ENCODE measurements at regions not wholly inside any gene's neighbourhood (a gene's known extent, or its start where the extent isn't known, plus 50 kb on each side); places are given as distances from the start of the nearest gene placed in this dataset.

- TF ChIP-seq CTCF (IDR thresholded peaks at IDR 0.05) (no peak), POLR2A (IDR thresholded peaks at IDR 0.05) (no peak)
Measured at GRCh38 chr1:212181015-212181882, 104.0 kb upstream of the PPP2R5A start.
